Activated CD4-positive, alpha-beta T cell treated with anti-CD3 and anti-CD28 coated beads for 24 hours (primary cell): ENCODE measurements at regions not wholly inside any gene's neighbourhood (a gene's known extent, or its start where the extent isn't known, plus 50 kb on each side); places are given as distances from the start of the nearest gene placed in this dataset.
"Not testable (repeated sequence)": the region's sequence is repeated elsewhere in the genome, so short reads cannot be mapped to it uniquely, and the experiment has no call there.

Source experiments
- DNase-seq, 2 donors: peaks; one replicate each; pipeline ENCODE4 v3.0.0-alpha.2; 2020; ENCODE audit warnings: low read depth in 2 of 2

DNA sequence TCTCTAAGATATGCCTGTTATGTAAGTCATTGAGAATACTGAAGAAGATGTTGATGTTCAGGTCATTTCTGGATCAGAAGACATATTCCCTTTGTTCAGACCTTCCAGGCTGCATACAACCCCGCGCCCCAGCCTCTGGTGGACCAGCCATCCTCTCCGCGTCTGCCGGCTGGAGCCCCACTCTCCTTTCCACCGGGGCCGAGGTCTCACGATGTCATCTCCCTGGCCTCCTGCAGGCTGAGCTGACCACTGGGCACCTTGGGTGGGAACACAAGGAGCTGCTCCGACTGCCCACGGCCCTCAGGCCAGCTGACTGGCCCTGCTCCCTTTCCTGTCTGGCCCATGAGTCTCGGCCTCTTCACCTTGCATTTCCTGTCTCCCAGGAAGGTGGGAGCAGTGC lies 124.6 kb downstream of the SHANK2 start:
- no peak for DNase-seq

DNA sequence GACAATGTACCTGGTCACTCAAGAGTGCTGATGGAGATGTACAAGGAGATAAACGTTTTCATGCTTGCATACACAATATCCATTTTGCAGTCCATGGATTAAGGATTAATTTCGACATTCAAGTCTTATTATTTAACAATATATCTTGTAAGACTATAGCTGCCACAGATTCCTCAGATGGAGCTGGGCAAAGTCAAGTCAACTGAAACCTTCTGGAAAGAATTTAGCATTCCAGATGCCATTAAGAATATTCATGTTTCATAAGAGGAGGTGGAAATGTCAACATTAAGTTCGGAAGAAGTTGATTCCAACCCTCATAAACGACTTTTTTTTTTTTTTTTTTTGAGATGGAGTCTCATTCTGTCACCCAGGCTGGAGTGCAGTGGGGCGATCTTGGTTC lies 126.0 kb downstream of the SHANK2 start:
- not testable (repeated sequence) for DNase-seq

DNA sequence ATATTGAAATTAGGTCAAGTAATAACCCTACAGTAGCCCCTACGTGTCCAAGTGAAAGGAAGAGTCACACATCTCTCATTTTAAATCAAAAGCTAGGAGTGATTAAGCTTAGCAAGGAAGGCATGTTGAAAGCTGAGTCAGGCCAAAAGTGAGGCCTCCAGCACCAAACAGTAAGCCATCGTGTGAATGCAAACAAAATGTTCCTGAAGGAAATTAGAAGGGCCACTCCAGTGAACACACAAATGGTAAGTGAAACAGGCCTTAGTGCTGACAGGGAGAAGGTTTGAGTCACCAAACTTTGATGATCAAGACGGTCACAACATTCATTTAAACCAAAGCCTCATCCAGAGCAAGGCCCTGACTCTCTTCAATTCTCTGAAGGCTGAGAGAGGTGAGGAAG lies 127.2 kb downstream of the SHANK2 start:
- DNase-seq, result no peak

DNA sequence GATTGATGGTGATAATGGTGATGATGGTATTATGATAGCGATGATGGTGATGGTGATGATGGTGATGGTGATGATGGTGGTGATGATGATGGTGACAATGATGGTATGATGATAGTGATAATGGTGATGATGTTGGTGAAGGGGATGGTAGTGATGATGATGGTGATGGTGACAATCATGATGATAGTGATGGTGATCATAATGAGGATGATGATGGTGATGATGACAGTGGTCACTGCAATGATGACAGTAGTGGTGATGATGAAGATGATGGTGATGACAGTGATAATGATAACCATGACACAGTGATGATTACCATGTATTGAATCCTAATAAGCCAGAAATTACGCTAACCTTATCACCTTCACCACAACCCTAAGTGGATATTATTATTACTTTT lies 128.2 kb downstream of the SHANK2 start:
- no peak for DNase-seq

DNA sequence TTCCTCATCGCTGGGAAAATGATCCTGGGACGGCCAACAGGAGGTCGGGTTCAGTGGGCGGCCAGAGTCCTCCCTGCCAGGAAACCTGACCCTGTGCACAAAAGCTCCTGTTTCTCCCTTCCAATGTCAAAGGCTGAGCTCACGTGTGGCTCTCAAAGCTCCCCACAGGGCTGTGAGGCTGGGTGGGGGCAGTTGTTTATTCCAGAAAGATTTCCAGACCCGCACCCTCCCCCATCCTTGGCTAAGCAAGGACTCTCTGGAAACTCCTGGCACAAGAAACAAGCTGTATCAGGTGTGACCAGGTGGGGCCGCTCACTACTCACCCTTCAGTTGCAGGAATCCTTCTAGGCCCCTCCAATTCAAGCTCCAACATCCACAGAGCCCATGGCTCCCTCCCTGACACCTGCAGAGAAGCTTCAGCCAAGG lies 131.9 kb downstream of the SHANK2 start:
- no peak for DNase-seq

DNA sequence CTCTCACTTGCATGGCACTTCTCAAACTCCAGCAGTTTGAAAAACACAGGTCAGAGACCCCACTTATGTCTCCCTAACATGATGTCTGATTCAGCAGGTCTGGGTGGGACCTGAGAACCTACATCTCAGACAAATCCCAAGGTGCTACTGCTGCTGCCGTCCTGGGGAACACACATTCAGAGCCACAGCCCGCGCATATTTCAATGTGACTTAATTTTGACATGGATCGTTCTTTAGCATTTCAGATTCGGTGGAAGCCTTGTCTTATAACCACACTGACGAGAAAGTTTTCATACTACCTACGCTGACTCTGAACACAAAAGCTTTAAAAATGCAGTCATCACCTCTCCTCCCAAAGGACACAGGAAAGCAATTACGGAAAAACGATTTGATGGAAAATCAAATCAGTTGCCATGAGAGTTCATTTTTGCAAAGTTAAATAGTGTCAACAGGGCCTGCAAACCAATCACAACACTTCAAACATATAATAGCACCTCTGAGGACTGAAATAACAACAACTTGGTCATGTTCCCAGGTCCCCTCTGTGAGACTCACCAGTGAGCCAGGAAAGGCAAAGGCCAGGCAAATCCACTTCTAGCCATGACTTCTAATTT lies 132.6 kb downstream of the SHANK2 start:
- DNase-seq, result no peak

DNA sequence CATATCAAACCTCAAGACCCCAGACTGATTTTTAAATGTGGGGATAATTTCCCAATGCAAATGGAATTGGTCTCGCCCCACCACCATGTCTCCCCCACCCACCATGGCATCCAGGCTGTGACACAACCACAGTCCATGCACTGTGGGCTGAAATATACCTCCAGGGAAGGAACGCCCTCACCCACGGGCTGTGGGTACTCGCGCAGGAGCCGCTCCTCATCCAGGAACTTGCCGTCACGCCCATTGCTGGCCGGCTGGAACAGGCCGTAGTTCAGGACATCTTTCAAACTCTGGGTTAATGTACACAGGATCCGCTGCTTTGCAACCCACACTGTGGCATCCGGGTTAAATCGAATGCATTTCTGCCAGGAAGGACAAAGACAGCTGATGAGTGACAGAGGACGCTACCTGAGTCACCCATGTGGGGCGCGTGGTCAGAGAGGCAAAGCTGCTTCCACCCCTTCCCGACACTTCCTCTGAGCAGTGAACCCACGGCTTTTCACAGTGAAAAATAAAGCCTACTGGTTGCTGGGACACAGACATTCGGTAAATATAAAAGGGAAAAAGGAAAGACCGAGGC lies 133.6 kb downstream of the SHANK2 start:
- no peak for DNase-seq

DNA sequence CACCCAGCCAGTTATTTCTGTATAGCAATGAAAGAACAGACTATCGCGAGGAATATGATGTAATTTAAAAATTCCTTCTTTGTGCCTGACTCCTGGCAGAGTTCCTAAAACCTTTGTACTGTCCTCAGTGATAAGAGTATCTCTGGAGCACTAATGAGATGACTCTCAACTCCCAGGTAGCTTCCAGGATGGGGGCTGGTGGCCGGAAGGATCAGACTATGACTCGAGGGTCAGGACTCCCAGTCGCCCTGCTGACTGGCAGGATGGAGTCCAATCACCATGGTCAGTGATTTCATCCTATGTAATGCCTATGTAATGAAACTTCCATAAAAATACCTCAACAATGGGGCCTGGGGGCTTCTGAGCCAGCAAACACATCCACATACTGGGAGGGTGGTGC lies 135.1 kb downstream of the SHANK2 start:
- DNase-seq, result no peak

DNA sequence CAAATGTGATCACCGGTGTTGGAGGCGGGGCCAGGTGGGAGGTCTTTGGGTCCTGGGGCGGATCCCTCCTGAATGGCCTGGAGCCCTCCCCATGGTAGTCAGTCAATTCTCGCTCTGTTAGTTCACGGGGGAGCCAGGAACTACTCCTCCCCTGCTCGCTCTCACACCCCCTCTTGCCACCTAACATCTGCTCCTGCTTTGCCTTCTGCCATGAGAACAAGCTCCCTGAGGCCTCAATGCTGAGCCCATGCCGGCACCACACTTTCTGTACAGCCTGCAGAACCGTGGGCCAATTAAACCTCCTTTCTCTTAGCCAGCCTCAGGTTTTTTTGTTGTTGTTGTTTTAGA lies 135.7 kb downstream of the SHANK2 start:
- DNase-seq, result no peak

DNA sequence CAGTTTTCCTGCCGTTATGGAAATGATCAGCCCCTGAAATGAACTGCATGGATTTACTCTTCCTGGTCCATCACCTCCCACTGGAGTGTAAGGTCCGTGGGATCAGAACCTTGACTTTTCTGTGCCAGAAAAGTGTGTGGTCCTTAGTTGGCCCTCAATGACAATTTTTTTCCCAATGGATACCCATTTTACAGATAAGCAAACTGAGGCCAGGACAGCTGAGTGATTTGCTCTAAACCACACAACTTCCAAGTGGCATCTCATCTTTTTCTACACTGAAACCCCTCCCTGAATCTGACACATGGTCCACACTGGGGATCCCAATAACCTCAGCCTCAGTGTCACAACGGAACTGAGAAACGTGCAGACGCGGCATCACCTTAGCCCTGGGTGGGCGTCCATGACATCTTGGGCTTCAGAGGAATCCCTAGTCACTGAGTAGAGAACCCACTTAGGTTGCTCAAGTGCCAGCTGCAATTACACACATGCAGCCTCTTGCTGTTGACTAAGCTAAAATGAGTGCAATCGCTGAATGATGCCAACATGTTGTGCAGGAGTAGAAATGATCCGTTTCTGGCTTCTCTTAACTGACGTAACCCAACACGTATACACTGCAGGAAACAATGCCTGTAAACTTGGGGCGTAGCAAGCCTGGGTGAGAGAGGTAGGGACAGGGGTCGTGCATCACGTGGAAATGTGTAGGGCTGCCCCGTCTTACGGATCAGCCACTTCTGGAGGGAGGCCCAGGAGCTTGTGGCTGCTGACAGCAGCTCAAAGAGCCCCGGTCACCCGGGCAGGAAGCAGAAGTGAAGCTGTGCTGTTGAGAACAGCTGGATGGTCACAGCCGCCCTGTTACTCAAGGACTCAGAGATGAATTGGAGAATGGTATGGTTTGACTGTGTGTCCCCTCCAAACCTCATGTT lies 136.3 kb downstream of the SHANK2 start:
- DNase-seq, result no peak

DNA sequence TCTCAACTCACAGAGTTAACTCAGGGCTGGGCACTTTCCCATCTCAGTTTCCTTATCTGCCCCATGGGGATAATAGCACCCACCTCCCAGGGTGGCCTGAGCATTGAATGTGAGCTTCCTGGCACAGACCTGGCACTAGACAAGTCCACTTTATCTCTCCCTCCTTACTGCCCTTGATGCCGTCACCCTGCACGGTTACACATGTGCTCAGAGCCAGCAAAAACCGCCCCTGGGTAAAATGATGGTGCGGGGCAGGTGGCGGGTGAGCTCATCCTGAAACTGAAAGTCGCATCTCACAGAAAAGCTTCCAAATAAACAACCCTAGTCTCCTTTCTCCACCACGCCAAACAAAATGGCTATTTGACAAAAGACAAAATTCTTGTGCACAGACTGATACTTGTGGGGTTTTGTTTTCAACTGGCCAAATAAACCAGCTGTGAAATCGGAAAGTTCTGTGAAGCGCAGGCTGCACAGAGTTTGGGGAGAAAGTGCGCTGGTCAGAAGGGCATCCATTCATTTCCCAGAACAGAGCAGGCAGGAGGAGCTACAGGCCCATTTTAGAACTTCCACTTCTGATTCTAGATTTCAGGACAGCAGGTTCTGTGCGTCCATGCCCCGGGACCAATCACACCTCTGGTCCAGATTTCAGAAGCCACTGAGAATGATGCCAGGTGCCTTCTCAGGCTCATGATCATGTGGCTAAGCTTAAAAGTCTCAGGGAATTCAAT lies 138.1 kb downstream of the SHANK2 start:
- DNase-seq, result no peak

DNA sequence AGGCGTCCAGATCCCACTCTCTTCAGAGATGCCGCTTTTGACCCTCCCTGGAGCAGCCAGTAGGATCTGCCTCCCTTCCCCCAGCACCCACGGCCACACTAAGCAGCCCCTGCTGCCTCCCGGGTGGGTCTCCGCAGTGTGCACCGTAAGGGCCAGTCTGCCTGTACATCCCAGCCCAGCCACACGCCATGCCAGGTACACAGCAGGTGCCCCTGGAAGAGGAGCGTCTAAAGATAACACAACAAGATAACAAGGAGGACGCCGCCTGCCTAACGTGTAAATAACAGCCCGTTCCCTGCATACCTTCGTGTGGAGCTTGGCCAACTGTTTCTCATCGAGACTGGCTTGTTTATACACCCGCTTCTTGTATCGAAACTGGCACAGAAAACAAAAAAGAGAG lies 139.4 kb downstream of the SHANK2 start:
- DNase-seq, result no peak

DNA sequence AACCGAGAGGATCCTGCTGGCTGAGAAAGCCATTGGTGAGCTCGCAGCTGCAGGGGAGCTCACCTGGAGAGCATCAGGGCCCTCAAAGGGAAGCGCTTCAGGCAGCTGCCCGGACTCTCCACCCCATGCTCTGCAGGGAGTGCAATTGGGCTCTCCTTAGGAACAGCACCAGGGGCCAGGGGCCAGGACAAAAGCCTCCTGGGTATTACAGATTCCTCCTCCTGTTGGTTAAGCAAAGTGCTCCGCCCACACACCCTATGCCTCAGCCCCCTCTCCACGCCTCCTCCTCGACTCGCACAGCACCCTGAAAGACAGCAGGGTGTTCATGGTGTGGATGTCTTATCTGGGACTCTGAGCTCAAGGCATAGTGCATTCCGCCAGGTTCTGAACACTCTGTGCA lies 139.9 kb downstream of the SHANK2 start:
- no peak for DNase-seq

DNA sequence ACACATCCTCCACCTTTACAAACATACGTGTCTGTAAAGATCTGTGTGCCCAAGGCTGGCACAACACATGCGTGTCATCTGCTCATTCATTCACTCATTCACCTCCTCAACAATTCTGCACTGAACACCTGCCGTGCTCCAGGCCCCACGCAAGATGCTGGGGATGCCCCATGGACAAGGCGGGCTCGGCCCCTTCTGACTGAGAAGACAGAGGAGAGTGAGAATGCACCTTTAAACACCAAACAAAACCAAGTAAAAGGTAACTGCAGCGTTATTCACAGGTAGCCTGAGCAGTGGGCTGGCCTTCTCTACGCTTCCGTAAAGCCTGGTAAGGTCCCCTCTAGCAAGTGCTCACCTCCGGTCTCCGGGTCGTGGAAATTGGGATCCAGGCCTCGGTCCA lies 142.8 kb downstream of the SHANK2 start:
- no peak for DNase-seq

DNA sequence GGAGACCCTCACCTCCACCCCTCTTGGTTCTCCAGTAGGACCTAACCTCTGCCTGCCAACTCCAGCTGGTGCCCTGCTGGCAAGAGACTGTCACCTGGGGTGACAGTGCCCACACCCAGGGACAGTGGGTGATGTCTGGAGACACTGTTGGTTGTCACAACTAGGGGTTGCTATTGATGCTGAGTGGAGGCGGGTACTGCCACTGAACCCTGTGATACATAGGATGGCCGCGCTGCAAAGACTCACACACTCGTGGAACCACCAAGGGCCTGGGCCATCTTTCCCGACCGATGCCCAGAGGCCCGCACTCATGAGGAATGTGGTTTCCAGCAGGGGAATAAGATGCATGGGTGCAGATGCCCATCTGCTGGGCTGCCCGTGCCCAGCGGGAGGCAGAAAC lies 143.2 kb downstream of the SHANK2 start:
- no peak for DNase-seq

DNA sequence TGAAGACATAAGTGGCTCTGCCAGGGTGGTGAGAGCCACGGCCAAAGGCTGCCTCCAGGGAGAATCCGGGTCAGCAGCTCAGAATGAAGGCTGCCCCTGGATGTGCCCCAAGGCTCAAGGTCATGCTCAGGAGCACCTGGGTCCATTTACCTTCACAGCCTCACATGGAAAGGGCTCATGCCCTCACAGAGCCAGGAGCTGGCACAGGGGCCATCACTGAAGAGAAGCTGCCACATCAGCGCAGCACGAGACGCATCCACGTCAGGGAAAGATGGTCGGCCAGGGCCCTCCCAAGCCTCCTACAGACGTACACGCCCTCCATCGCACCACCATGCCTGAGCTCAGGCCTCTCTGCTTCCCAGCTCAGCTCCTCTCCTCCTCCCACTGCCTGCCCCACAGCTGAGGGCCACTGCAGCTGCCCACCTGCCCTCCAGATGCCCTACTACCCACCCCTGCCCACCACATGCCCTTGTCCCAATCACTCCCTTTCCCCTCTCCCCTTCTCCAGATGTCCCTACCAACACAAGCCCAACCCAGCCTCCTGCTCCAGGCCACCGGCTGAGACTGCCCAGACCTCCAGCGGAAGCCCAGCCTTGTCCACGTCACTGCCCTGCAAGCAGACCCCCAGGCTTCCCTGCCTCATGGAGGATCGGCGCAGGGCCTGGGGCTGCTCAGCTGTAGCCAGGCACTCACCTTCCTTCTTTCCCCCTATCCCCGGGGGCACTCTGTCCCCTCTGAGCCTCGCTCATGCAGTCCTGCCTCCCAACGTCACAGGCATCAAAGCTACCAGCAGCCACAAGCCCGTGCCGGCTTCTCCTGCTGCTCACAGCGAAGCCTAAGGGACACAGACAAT lies 144.1 kb downstream of the SHANK2 start:
- no peak for DNase-seq

DNA sequence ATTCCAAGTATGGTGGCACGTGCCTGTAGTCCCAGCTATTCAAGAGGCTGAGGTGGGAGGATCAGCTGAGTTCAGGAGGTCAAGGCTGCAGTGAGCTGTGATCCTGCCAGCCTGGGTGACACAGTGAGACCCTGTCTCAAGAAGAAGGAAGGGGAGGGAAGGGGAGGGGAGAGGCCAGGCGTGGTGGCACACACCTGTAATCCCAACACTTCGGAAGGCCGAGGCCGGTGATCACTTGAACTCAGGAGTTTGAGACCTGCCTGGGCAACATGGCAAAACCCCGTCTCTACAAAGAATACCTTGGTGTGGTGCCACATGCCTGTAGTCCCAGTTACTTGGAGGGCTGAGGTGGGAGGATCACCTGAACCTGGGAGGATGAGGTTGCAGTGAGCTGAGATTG lies 145.7 kb downstream of the SHANK2 start:
- no peak for DNase-seq

DNA sequence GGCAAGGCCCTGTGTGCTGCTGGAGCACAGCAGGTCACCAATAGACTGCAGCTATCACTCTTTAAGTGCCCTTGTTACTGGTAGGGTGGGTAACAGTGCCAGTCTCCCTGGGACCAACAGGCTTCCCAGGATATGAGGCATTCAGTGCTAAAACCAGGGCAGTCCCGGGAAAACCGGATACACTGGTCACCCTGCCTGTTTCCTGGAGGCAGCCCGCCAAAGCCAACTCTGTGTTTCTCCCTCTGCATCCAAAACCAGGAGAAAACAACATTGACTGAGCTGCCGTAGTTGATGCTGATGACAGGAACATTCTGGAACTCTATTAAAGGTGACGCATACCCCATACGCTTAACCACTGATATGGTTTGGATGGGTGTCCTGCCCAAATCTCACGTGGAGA lies 149.1 kb downstream of the SHANK2 start:
- DNase-seq, result no peak

DNA sequence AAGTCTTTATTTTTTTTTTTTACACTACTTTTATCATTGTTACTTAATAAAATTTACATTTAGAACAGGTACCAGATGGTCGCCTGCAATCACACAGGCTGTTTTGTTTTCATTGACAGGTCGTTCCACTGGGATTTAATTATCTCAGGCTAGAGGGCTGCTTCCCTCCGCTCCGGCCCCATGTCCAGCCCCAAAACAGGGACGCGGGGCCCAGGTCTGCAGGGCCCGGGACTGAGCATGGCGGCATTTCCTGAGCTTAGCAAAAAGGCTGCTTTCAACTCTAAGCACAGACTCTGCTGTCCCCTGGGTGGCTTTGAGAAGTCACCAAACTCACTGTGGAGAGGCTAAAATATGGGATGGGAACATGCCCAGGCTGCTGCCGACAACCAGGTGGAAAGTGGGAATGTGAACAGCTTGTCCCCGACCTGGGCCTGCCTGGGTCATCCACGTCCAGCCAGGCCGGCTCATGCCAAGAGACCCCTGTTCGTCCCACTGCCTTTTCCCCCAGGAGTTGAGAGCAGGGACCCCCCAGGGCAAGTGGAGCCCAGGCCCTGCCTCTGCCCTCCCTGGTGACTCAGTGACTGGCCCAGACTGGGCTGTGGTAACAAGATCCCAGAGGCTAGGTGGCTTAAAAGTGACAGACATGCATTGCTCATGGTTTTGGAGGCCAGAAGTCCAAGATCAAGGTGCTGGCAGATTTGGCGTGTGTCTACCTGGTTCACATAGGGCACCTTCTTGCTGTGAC lies 150.0 kb downstream of the SHANK2 start:
- no peak for DNase-seq

DNA sequence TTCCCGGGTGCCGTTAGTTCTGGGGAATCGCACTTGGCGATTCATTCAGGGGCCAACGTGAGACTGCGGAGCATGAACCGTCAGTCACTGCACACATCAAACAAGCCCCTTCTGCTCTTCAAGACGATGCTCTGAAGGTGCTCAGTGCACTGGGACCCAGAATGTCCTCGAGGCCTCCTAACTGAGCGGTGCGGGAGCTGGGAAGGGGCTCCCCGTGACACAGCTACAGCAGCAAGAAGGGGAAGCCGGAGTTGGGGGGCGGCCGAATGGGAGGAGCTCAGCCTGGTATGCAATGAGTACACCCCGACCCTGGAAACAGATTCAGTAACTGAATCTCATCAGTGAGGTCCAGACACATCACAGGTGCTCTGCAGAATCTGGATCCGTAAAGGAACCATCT lies 150.8 kb downstream of the SHANK2 start:
- DNase-seq, result no peak

DNA sequence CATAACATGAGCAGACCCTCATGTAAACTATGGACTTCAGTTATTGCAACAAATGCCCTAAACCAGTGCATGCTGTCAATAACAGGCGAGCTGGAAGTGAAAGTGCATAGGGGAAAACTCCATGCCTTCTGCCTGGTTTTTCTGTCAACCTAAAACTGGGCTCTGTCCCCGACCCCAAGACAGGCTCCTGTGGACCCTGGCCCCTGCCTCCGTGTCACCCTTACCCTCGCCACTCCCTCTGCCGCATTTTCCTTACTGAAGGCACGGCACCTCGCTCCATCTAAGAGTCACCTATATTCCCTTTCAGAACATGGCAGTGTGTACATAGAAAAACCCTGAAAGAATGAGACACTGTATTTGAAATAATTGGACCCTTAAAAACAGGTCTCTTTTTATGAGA lies 151.3 kb downstream of the SHANK2 start:
- DNase-seq, result no peak
